Memory B cell (primary cell): ENCODE measurements at regions not wholly inside any gene's neighbourhood (a gene's known extent, or its start where the extent isn't known, plus 50 kb on each side); places are given as distances from the start of the nearest gene placed in this dataset.

Experiments used
- ATAC-seq: fragments of 150-1000 bp; cut with Tn5 transposase; 2 replicates; pipeline ENCODE4 v1.10.0; 2021; ENCODE audit warnings: low read depth, mild to moderate bottlenecking, moderate library complexity
- DNase-seq, 2 donors: peaks; one replicate each; pipeline ENCODE4 v3.0.0; 2022; ENCODE audit warnings: low spot score in 2 of 2
- H3K27ac Mint-ChIP-seq: one replicate; pipeline ENCODE4 v1.8.0; 2022; ENCODE audit warnings: mild to moderate bottlenecking, moderate library complexity, mixed read lengths
- H3K27me3 Mint-ChIP-seq: one replicate; pipeline ENCODE4 v1.8.0; 2022; ENCODE audit warnings: mixed read lengths
- H3K36me3 Mint-ChIP-seq: one replicate; pipeline ENCODE4 v1.8.0; 2022; ENCODE audit warnings: mild to moderate bottlenecking, mixed read lengths
- H3K4me1 Mint-ChIP-seq: one replicate; pipeline ENCODE4 v1.8.0; 2022; ENCODE audit warnings: mixed read lengths
- H3K4me3 Mint-ChIP-seq: one replicate; pipeline ENCODE4 v1.8.0; 2022; ENCODE audit warnings: mild to moderate bottlenecking, moderate library complexity, mixed read lengths
- H3K9me3 Mint-ChIP-seq: one replicate; pipeline ENCODE4 v1.8.0; 2022; ENCODE audit warnings: mixed read lengths

DNA sequence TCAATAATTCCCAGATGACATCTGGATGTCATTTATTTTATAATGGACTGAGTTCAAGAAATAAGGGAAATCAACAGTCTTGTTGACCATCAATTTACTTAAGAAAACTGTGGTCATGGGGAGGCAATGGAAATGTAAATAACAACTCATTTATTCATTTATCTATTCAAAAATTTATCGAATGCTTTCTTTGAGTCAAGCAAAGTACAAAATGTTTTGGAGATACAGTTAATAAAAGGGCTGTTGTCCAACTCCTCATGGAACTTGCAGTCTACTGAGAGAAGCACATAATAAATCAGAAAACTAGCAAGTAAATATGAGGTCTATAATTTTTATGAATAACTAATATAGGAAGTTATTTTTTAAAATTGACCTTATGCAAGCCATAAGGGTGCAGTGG, 65.5 kb upstream of the KITLG start:
- Mint-ChIP-seq H3K4me3 (no peak overlapping the region), H3K36me3 (no peaks in the 10 kb centered on the region), H3K27ac (no peak overlapping the region), H3K4me1 (no peaks in the 10 kb centered on the region), H3K9me3 (no peaks in the 10 kb centered on the region), H3K27me3 (no peaks in the 10 kb centered on the region)
- no peak for ATAC-seq
- DNase-seq, result no peak

DNA sequence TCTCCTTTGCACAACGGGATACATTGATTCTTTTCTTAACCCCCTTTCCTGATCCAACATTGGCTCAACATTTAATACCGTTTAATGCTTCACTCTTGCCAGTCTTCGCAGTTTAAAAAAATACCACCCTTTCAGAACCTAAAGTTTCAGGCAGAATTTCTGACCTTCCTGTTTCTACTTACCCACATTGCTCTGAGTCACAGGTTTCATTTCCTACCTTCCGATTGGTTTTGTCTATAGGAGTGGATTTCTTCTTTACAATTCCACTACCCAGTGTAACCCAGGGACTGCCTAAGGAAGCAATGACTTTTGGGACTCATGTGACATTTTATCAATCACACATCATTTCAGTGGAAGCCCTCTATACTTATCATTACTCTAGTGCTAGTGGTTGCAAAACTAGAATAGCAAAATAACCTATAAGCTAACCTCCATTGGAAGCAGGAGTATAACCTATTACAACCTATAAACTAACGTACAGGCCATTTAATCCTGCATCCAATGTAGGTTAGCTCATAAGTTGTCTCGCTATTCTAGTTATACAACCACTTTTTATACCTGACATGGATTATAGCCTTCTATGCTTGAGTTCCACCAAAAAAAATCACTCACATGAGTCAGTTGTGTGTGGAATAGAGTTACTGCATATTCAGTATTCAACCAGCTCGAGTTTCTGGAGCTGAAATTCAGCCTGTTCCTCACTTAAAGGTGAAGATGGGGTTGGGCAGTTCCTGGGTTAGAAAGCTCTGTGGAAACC, 64.9 kb upstream of the KITLG start:
- no peak overlapping the region for H3K4me3 Mint-ChIP-seq
- H3K27me3 Mint-ChIP-seq, result no peaks in the 10 kb centered on the region
- ATAC-seq (no peak), DNase-seq (no peak)
- H3K4me1 Mint-ChIP-seq, result no peaks in the 10 kb centered on the region
- H3K27ac Mint-ChIP-seq, result no peak overlapping the region
- no peaks in the 10 kb centered on the region for H3K36me3 Mint-ChIP-seq
- H3K9me3 Mint-ChIP-seq, result no peaks in the 10 kb centered on the region

DNA sequence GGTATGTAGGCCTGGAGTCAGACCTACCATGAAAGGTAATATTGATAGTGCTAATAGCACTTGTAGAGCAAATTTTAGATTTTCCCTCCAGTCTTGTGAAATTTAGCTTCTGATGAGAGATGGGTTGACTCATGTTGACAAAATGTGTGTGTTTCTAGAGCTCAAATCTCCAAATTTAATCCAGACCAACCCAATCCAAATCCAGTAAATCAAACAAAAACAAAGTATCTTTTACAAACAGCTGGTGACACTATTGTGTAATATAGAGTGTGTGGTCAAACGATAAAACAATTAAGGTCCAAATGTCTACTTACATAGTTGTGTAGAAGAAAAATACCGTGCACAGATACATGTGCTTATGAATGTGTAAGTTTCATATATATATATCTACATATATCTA, 63.4 kb upstream of the KITLG start:
- H3K9me3 Mint-ChIP-seq, result no peaks in the 10 kb centered on the region
- H3K27ac Mint-ChIP-seq, result no peak overlapping the region
- H3K27me3 Mint-ChIP-seq, result no peaks in the 10 kb centered on the region
- H3K4me1 Mint-ChIP-seq, result no peaks in the 10 kb centered on the region
- no peak overlapping the region for H3K4me3 Mint-ChIP-seq
- ATAC-seq, result no peak
- H3K36me3 Mint-ChIP-seq, result no peaks in the 10 kb centered on the region
- no peak for DNase-seq

DNA sequence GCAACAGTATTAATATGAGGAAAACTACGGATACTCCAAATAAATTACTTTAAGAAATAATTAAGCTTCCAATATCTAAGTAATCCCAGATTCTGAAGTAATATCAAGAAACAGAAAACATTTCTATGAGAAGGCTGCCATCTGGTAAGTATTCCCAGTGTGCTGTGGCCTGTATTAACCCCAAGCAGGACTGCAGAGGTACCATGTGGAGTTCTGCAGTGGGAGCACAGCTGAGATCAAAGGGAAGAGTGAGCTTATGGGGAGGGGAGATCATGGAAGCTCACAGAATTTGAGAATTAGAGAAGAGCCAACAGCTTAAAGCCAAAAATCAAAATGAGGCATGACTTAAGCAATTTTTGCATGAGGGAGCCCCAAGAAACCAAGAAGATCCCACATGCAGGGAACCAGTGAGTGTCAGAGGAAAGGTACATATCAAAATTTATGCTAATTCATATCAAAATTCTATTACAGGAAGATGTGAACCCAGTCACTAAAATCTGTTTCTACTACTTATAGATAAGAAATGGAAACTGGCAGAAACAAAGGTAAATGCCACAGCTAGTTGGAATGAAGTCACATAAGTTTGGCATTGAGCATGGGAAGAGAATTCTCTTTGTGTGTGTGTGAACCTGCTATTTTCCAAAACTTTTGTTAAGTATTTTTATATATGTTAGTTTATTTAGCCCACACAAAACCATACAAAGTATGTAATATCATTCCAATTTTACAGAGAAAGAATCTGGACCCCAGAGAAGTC, 62.6 kb upstream of the KITLG start:
- Mint-ChIP-seq H3K36me3 (no peaks in the 10 kb centered on the region), H3K4me1 (no peaks in the 10 kb centered on the region), H3K4me3 (no peak overlapping the region), H3K27me3 (no peaks in the 10 kb centered on the region), H3K27ac (no peak overlapping the region), H3K9me3 (no peaks in the 10 kb centered on the region)
- ATAC-seq (no peak), DNase-seq (no peak)

DNA sequence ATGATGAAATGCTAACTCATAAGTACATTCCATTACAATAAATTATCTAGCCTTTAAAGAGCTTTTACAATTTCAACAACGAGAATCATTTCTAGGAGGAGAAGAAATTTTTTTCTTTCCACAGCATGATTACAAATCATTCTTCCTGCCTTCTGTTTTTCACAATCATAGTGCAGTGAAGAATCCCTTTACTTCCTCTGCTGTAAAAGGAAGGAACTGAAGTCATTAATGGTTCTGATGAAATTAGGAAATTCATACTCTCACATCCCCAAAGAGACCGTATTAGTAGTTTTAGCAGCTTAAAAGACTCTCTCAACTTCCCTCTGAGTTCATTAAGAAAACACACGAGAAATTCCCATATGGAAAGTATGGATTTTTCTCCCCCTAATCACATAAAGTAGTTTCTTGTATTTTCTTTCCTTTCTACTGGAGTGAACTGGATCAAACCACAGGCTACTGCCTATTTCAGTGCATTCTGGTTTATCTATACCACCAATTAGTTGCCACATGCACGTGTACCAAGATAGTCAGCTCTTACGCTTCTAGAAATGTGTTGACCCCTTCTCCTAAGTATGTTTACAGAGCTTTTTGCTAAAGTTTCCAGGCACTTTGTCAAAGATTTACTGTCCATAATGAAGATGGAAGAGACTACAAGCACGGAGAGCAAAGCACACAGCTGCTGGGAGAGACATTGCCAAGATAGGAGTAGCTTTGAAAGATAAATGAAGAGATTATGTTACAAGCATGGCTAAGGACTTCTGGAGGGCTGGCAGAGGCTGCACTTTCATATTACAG, 58.9 kb upstream of the KITLG start:
- DNase-seq, result no peak
- no peak overlapping the region for H3K27ac Mint-ChIP-seq
- H3K27me3 Mint-ChIP-seq, result no peaks in the 10 kb centered on the region
- ATAC-seq, result no peak
- no peak overlapping the region for H3K4me3 Mint-ChIP-seq
- no peaks in the 10 kb centered on the region for H3K4me1 Mint-ChIP-seq
- no peaks in the 10 kb centered on the region for H3K36me3 Mint-ChIP-seq
- H3K9me3 Mint-ChIP-seq, result no peaks in the 10 kb centered on the region

DNA sequence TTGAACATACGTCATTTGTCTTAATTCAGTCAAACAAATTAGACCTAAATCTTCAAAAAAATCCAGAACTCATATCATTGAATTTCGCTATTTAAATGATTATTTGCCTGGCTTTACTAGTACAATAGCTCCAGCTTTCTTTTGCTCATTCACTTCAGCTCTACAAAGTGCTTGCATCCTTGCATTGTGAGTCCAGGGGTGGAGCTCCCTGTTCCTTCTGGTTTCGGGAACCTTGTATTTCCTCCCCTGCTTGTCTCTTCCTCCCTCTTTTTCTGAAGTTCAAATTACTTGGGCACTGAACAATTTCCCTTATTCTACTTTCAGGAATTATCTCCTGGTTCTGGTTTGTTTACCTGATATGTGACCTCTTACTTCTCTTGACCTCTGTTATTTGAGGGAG, 58.1 kb upstream of the KITLG start:
- H3K9me3 Mint-ChIP-seq, result no peaks in the 10 kb centered on the region
- no peak overlapping the region for H3K27ac Mint-ChIP-seq
- no peak overlapping the region for H3K4me3 Mint-ChIP-seq
- ATAC-seq, result no peak
- no peaks in the 10 kb centered on the region for H3K4me1 Mint-ChIP-seq
- H3K36me3 Mint-ChIP-seq, result no peaks in the 10 kb centered on the region
- no peak for DNase-seq
- no peaks in the 10 kb centered on the region for H3K27me3 Mint-ChIP-seq

DNA sequence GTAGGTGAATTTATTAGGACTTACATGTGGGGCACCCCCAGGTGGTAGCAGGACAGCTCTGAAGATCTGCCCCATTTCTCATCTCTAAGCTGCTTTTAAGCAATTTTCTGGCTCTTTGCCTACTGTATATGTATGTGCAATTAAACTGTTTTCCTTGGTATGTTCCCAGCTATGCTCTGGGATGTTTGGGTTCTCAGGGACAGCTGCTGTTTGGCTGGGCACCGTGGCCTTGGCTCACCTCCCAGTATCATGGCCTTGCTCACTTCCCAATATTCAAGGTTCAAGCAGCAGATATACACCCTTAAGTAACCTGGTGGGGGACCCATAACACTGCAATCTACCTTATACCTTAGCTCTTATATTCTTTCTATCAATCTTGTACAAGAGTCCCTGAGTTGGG, 53.7 kb upstream of the KITLG start:
- DNase-seq, result no peak
- H3K36me3 Mint-ChIP-seq, result no peaks in the 10 kb centered on the region
- no peak for ATAC-seq
- H3K27ac Mint-ChIP-seq, result no peak overlapping the region
- peaks cover 2% of the 10 kb centered on the region for H3K27me3 Mint-ChIP-seq
- no peak overlapping the region for H3K4me3 Mint-ChIP-seq
- H3K9me3 Mint-ChIP-seq, result no peaks in the 10 kb centered on the region
- no peaks in the 10 kb centered on the region for H3K4me1 Mint-ChIP-seq

DNA sequence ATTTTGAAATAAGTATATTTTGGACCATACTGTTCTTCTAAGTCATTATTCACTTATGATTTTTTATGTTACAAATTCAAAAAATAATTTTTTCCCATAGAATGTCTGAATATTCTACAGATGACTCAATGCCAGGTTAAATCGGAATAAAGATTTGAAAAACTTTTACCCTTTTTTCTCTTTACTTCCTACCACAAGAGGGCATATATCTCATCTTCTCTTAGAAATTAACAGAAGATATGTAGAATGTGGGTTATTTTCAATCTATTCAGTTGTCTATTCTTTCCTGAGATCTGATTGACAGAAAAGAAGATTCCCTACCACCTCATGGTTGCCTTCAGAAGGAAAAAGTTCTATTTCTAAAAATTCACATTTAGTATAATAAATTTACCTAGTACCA, 53.0 kb upstream of the KITLG start:
- DNase-seq (no peak), ATAC-seq (no peak)
- Mint-ChIP-seq H3K4me3 (no peak overlapping the region), H3K27ac (no peak overlapping the region), H3K4me1 (no peaks in the 10 kb centered on the region), H3K27me3 (peaks cover 2% of the 10 kb centered on the region), H3K36me3 (no peaks in the 10 kb centered on the region), H3K9me3 (no peaks in the 10 kb centered on the region)

DNA sequence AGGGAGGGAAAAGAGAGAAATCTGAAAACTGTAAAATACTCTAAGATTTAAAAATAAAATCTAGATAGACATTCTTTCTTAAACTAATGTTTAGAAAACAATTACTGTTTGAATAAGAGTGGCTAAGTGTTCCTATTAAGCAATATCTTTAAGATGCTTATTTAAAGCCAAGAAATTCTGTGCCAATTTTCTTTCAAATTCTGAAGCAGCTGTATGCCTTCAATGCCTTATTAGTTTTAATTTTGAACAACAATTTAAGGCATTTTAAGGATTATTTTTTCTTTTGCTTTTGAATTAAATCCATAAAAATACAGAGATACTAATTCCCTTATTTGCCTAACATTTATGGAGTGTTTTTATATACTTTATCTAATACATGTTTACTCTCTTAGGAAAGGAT, 50.3 kb upstream of the KITLG start:
- ATAC-seq, result no peak
- H3K27me3 Mint-ChIP-seq, result peaks cover 2% of the 10 kb centered on the region
- no peak overlapping the region for H3K27ac Mint-ChIP-seq
- DNase-seq, result no peak
- H3K4me3 Mint-ChIP-seq, result no peak overlapping the region
- H3K36me3 Mint-ChIP-seq, result no peaks in the 10 kb centered on the region
- no peaks in the 10 kb centered on the region for H3K4me1 Mint-ChIP-seq
- no peaks in the 10 kb centered on the region for H3K9me3 Mint-ChIP-seq
